ENCODE measurements at regions not wholly inside any gene's neighbourhood (a gene's known extent, or its start where the extent isn't known, plus 50 kb on each side); places are given as distances from the start of the nearest gene placed in this dataset.

GRCh38 chr22:48169227-48169626, 1406.8 kb downstream of the TBC1D22A start:
- Mint-ChIP-seq H3K4me1 (no peaks in the 10 kb centered on the region), H3K27ac (no peak overlapping the region), H3K4me3 (no peak overlapping the region), H3K9me3 (peaks cover 0 to 2% (median 0%) of the 10 kb centered on the region in 7 donors), H3K36me3 (no peaks in the 10 kb centered on the region), H3K27me3 (no peaks in the 10 kb centered on the region)
- ATAC-seq (ENCODE audit: low read depth in 2 of 2) (no peak), DNase-seq (no peak)
- Histone ChIP-seq H3K27ac (ENCODE audit: insufficient read depth, low read length, poor library complexity, severe bottlenecking) (no peak overlapping the region), H3K9me3 (ENCODE audit: control insufficient read depth in 2 of 2, low read length in 2 of 2) (no peaks in the 10 kb centered on the region), H3K4me1 (ENCODE audit: control insufficient read depth, insufficient read depth, low read length, poor library complexity, severe bottlenecking) (no peaks in the 10 kb centered on the region), H3K27me3 (ENCODE audit: control insufficient read depth, insufficient read depth, low read length) (no peaks in the 10 kb centered on the region), H3K36me3 (ENCODE audit: control insufficient read depth, insufficient read depth, low read length) (no peaks in the 10 kb centered on the region), H3K4me3 (ENCODE audit: low read depth, low read length) (no peak overlapping the region)

GRCh38 chr22:48167238-48167637, 1404.8 kb downstream of the TBC1D22A start:
- Histone ChIP-seq H3K4me3 (ENCODE audit: low read depth, low read length) (no peak overlapping the region), H3K27me3 (ENCODE audit: control insufficient read depth, insufficient read depth, low read length) (no peaks in the 10 kb centered on the region), H3K9me3 (ENCODE audit: control insufficient read depth in 2 of 2, low read length in 2 of 2) (no peaks in the 10 kb centered on the region), H3K27ac (ENCODE audit: insufficient read depth, low read length, poor library complexity, severe bottlenecking) (no peak overlapping the region), H3K4me1 (ENCODE audit: control insufficient read depth, insufficient read depth, low read length, poor library complexity, severe bottlenecking) (no peaks in the 10 kb centered on the region), H3K36me3 (ENCODE audit: control insufficient read depth, insufficient read depth, low read length) (no peaks in the 10 kb centered on the region)
- no peak for ATAC-seq (ENCODE audit: low read depth in 2 of 2)
- no peak overlapping the region for H3K27ac Mint-ChIP-seq
- no peak for DNase-seq
- no peaks in the 10 kb centered on the region for H3K27me3 Mint-ChIP-seq
- H3K4me1 Mint-ChIP-seq: no peaks in the 10 kb centered on the region
- no peaks in the 10 kb centered on the region for H3K36me3 Mint-ChIP-seq
- H3K9me3 Mint-ChIP-seq: peaks cover 0 to 2% (median 0%) of the 10 kb centered on the region in 7 donors
- no peak overlapping the region for H3K4me3 Mint-ChIP-seq

GRCh38 chr22:48161298-48161697, 1398.8 kb downstream of the TBC1D22A start:
- H3K27me3 ChIP-seq (ENCODE audit: control insufficient read depth, insufficient read depth, low read length): no peaks in the 10 kb centered on the region
- DNase-seq (no peak), ATAC-seq (ENCODE audit: low read depth in 2 of 2) (no peak)
- no peaks in the 10 kb centered on the region for H3K4me1 ChIP-seq (ENCODE audit: control insufficient read depth, insufficient read depth, low read length, poor library complexity, severe bottlenecking)
- H3K9me3 ChIP-seq (ENCODE audit: control insufficient read depth in 2 of 2, low read length in 2 of 2): no peaks in the 10 kb centered on the region
- Mint-ChIP-seq H3K27me3 (peaks cover 11% of the 10 kb centered on the region), H3K4me1 (no peaks in the 10 kb centered on the region), H3K4me3 (no peak overlapping the region), H3K36me3 (no peaks in the 10 kb centered on the region), H3K27ac (no peak overlapping the region), H3K9me3 (peaks cover 0 to 3% (median 0%) of the 10 kb centered on the region in 7 donors)
- no peak overlapping the region for H3K27ac ChIP-seq (ENCODE audit: insufficient read depth, low read length, poor library complexity, severe bottlenecking)
- no peaks in the 10 kb centered on the region for H3K36me3 ChIP-seq (ENCODE audit: control insufficient read depth, insufficient read depth, low read length)
- H3K4me3 ChIP-seq (ENCODE audit: low read depth, low read length): no peak overlapping the region

GRCh38 chr22:48157676-48158075, 1395.2 kb downstream of the TBC1D22A start:
- Histone ChIP-seq H3K36me3 (ENCODE audit: control insufficient read depth, insufficient read depth, low read length) (no peaks in the 10 kb centered on the region), H3K4me3 (ENCODE audit: low read depth, low read length) (no peak overlapping the region), H3K4me1 (ENCODE audit: control insufficient read depth, insufficient read depth, low read length, poor library complexity, severe bottlenecking) (no peaks in the 10 kb centered on the region), H3K27me3 (ENCODE audit: control insufficient read depth, insufficient read depth, low read length) (no peaks in the 10 kb centered on the region), H3K27ac (ENCODE audit: insufficient read depth, low read length, poor library complexity, severe bottlenecking) (no peak overlapping the region), H3K9me3 (ENCODE audit: control insufficient read depth in 2 of 2, low read length in 2 of 2) (no peaks in the 10 kb centered on the region)
- ATAC-seq (ENCODE audit: low read depth in 2 of 2) (no peak), DNase-seq (no peak)
- Mint-ChIP-seq H3K27ac (no peak overlapping the region), H3K27me3 (peaks cover 11% of the 10 kb centered on the region), H3K4me1 (no peaks in the 10 kb centered on the region), H3K9me3 (peaks cover 0 to 4% (median 0%) of the 10 kb centered on the region in 7 donors), H3K36me3 (no peaks in the 10 kb centered on the region), H3K4me3 (no peak overlapping the region)

- H3K4me3 ChIP-seq (ENCODE audit: low read depth, low read length): no peak overlapping the region
- Mint-ChIP-seq H3K27ac (no peak overlapping the region), H3K27me3 (peaks cover 11% of the 10 kb centered on the region), H3K9me3 (peaks cover 0 to 4% (median 0%) of the 10 kb centered on the region in 7 donors), H3K4me3 (no peak overlapping the region), H3K4me1 (no peaks in the 10 kb centered on the region), H3K36me3 (no peaks in the 10 kb centered on the region)
- no peaks in the 10 kb centered on the region for H3K27me3 ChIP-seq (ENCODE audit: control insufficient read depth, insufficient read depth, low read length)
- no peak for ATAC-seq (ENCODE audit: low read depth in 2 of 2)
- DNase-seq: no peak
- H3K9me3 ChIP-seq (ENCODE audit: control insufficient read depth in 2 of 2, low read length in 2 of 2): no peaks in the 10 kb centered on the region
- H3K4me1 ChIP-seq (ENCODE audit: control insufficient read depth, insufficient read depth, low read length, poor library complexity, severe bottlenecking): no peaks in the 10 kb centered on the region
- no peaks in the 10 kb centered on the region for H3K36me3 ChIP-seq (ENCODE audit: control insufficient read depth, insufficient read depth, low read length)
- no peak overlapping the region for H3K27ac ChIP-seq (ENCODE audit: insufficient read depth, low read length, poor library complexity, severe bottlenecking)
These were observed 1394.3 kb downstream of the TBC1D22A start for GRCh38 chr22:48156603-48157355.

GRCh38 chr22:48155446-48155845, 1393.0 kb downstream of the TBC1D22A start:
- Histone ChIP-seq H3K4me1 (ENCODE audit: control insufficient read depth, insufficient read depth, low read length, poor library complexity, severe bottlenecking) (no peaks in the 10 kb centered on the region), H3K27me3 (ENCODE audit: control insufficient read depth, insufficient read depth, low read length) (no peaks in the 10 kb centered on the region), H3K9me3 (ENCODE audit: control insufficient read depth in 2 of 2, low read length in 2 of 2) (no peaks in the 10 kb centered on the region), H3K4me3 (ENCODE audit: low read depth, low read length) (no peak overlapping the region), H3K36me3 (ENCODE audit: control insufficient read depth, insufficient read depth, low read length) (no peaks in the 10 kb centered on the region), H3K27ac (ENCODE audit: insufficient read depth, low read length, poor library complexity, severe bottlenecking) (no peak overlapping the region)
- no peak for ATAC-seq (ENCODE audit: low read depth in 2 of 2)
- H3K27ac Mint-ChIP-seq: no peak overlapping the region
- no peaks in the 10 kb centered on the region for H3K36me3 Mint-ChIP-seq
- no peak for DNase-seq
- H3K4me3 Mint-ChIP-seq: no peak overlapping the region
- peaks cover 0 to 3% (median 0%) of the 10 kb centered on the region in 7 donors for H3K9me3 Mint-ChIP-seq
- H3K27me3 Mint-ChIP-seq: peaks cover 7% of the 10 kb centered on the region
- H3K4me1 Mint-ChIP-seq: no peaks in the 10 kb centered on the region

- no peaks in the 10 kb centered on the region for H3K27me3 ChIP-seq (ENCODE audit: control insufficient read depth, insufficient read depth, low read length)
- no peaks in the 10 kb centered on the region for H3K4me1 ChIP-seq (ENCODE audit: control insufficient read depth, insufficient read depth, low read length, poor library complexity, severe bottlenecking)
- no peak overlapping the region for H3K4me3 ChIP-seq (ENCODE audit: low read depth, low read length)
- Mint-ChIP-seq H3K27ac (no peak overlapping the region), H3K9me3 (peaks cover 0 to 3% (median 0%) of the 10 kb centered on the region in 7 donors), H3K4me3 (no peak overlapping the region), H3K27me3 (peaks cover 7% of the 10 kb centered on the region), H3K4me1 (no peaks in the 10 kb centered on the region), H3K36me3 (no peaks in the 10 kb centered on the region)
- H3K27ac ChIP-seq (ENCODE audit: insufficient read depth, low read length, poor library complexity, severe bottlenecking): no peak overlapping the region
- no peaks in the 10 kb centered on the region for H3K36me3 ChIP-seq (ENCODE audit: control insufficient read depth, insufficient read depth, low read length)
- no peak for DNase-seq
- H3K9me3 ChIP-seq (ENCODE audit: control insufficient read depth in 2 of 2, low read length in 2 of 2): no peaks in the 10 kb centered on the region
- ATAC-seq (ENCODE audit: low read depth in 2 of 2): no peak
These were observed 1392.4 kb downstream of the TBC1D22A start for GRCh38 chr22:48154943-48155240.

GRCh38 chr22:48154169-48154942, 1391.9 kb downstream of the TBC1D22A start:
- no peak for DNase-seq
- Histone ChIP-seq H3K4me1 (ENCODE audit: control insufficient read depth, insufficient read depth, low read length, poor library complexity, severe bottlenecking) (no peaks in the 10 kb centered on the region), H3K4me3 (ENCODE audit: low read depth, low read length) (no peak overlapping the region), H3K9me3 (ENCODE audit: control insufficient read depth in 2 of 2, low read length in 2 of 2) (no peaks in the 10 kb centered on the region), H3K27ac (ENCODE audit: insufficient read depth, low read length, poor library complexity, severe bottlenecking) (no peak overlapping the region), H3K36me3 (ENCODE audit: control insufficient read depth, insufficient read depth, low read length) (no peaks in the 10 kb centered on the region), H3K27me3 (ENCODE audit: control insufficient read depth, insufficient read depth, low read length) (no peaks in the 10 kb centered on the region)
- H3K9me3 Mint-ChIP-seq: peaks cover 0 to 3% (median 0%) of the 10 kb centered on the region in 7 donors
- no peaks in the 10 kb centered on the region for H3K36me3 Mint-ChIP-seq
- peak overlapping the region in 1 of 3 donors; percentile 42 for H3K27ac Mint-ChIP-seq
- no peak for ATAC-seq (ENCODE audit: low read depth in 2 of 2)
- H3K27me3 Mint-ChIP-seq: peaks cover 7% of the 10 kb centered on the region
- H3K4me3 Mint-ChIP-seq: no peak overlapping the region
- H3K4me1 Mint-ChIP-seq: no peaks in the 10 kb centered on the region
